Fibroblast of skin of back (primary cell): ENCODE measurements at regions not wholly inside any gene's neighbourhood (a gene's known extent, or its start where the extent isn't known, plus 50 kb on each side); places are given as distances from the start of the nearest gene placed in this dataset.

Source experiments
- DNase-seq: peaks from one replicate; pipeline ENCODE4 v3.0.0-alpha.2; 2013

GRCh38 chr2:216925006-216925405, 65.1 kb upstream of the TNP1 start:
- DNase-seq = no peak

GRCh38 chr2:216923706-216924105, 63.8 kb upstream of the TNP1 start:
- no peak for DNase-seq

GRCh38 chr2:216922175-216922780, 62.4 kb upstream of the TNP1 start:
- no peak for DNase-seq

GRCh38 chr2:216920937-216921456, 61.1 kb upstream of the TNP1 start:
- DNase-seq = no peak

- peak; percentile 68 for DNase-seq
Observed at GRCh38 chr2:216920143-216920876, 60.4 kb upstream of the TNP1 start.

GRCh38 chr2:216918088-216918680, 58.3 kb upstream of the TNP1 start:
- peak; percentile 83 for DNase-seq

- no peak for DNase-seq
Observed at GRCh38 chr2:216916956-216917650, 57.2 kb upstream of the TNP1 start.

GRCh38 chr2:216915557-216916150, 55.8 kb upstream of the TNP1 start:
- DNase-seq = no peak

- no peak for DNase-seq
Observed at GRCh38 chr2:216914491-216914890, 54.6 kb upstream of the TNP1 start.

GRCh38 chr2:216911886-216912285, 52.0 kb upstream of the TNP1 start:
- peak; percentile 38 for DNase-seq

GRCh38 chr2:216911008-216911407, 51.1 kb upstream of the TNP1 start:
- DNase-seq = no peak

- no peak for DNase-seq
Observed at GRCh38 chr2:216909541-216910210, 49.8 kb upstream of the TNP1 start.
